ENCODE measurements at regions not wholly inside any gene's neighbourhood (a gene's known extent, or its start where the extent isn't known, plus 50 kb on each side); places are given as distances from the start of the nearest gene placed in this dataset.

DNA sequence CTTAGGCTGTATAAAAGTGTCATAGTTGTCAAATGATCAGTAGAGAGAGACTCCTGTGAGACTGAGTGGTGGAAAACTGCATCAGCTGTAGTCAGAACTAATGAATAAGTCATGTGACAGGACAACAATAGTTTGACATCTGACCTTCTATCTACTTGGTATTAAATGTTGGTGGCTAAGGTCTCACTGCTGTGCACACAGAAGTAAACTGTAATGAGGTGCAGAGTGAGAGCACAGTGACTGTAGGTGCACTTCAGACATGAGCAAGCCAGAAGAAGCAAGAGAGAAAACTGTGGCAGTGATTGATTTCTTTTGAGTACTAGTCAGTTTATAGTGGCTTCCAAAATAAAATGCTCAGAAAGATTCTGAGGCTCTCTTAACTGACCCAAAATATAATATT is 803.6 kb downstream of the RAPGEF2 start:
- ChIA-PET CTCF (no interaction called here), SMC1A (ENCODE audit: uncharacterized antibody, unreplicated experiment) (no interaction called here), POLR2A (no interaction called here), RAD21 (ENCODE audit: unreplicated experiment) (no interaction called here)
- DNase-seq (ENCODE audit: low read depth, low spot score) (no peak), FAIRE-seq (no peak), ATAC-seq (no peak)
- no peak overlapping the region for H3K4me3 ChIP-seq
- no peaks in the 10 kb centered on the region for H3K4me1 ChIP-seq (ENCODE audit: control insufficient read depth, insufficient read depth, low read length)
- intact Hi-C loops (cut with micrococcal nuclease; ENCODE audit: unreplicated experiment), result no loop called here
- H3K9ac ChIP-seq (ENCODE audit: control insufficient read depth, insufficient read depth, low read length), result no peak overlapping the region
- H3K27ac ChIP-seq (ENCODE audit: control insufficient read depth, insufficient read depth), result no peak overlapping the region
- no peaks in the 10 kb centered on the region for H3K27me3 ChIP-seq (replicated peaks in 1 of 2; ENCODE audit: control insufficient read depth in 2 of 2, insufficient read depth in 2 of 2, low read length in 1 of 2)
- in situ Hi-C loops (cut with MboI), result no loop called here
- TF ChIP-seq, protein P1, sequence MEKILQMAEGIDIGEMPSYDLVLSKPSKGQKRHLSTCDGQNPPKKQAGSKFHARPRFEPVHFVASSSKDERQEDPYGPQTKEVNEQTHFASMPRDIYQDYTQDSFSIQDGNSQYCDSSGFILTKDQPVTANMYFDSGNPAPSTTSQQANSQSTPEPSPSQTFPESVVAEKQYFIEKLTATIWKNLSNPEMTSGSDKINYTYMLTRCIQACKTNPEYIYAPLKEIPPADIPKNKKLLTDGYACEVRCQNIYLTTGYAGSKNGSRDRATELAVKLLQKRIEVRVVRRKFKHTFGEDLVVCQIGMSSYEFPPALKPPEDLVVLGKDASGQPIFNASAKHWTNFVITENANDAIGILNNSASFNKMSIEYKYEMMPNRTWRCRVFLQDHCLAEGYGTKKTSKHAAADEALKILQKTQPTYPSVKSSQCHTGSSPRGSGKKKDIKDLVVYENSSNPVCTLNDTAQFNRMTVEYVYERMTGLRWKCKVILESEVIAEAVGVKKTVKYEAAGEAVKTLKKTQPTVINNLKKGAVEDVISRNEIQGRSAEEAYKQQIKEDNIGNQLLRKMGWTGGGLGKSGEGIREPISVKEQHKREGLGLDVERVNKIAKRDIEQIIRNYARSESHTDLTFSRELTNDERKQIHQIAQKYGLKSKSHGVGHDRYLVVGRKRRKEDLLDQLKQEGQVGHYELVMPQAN (conservative IDR thresholded peaks at IDR 0.05), result no peak
- TF ChIP-seq STAT1 (conservative IDR thresholded peaks at IDR 0.05), result no peak
- TF ChIP-seq SMARCA5 (IDR thresholded peaks at IDR 0.05), result no peak
- TF ChIP-seq BMI1 (IDR thresholded peaks at IDR 0.05; ENCODE audit: borderline replicate concordance), result no peak
- no peak for TF ChIP-seq JUND (IDR thresholded peaks at IDR 0.05; ENCODE audit: low read depth, low read length)
- TF ChIP-seq CREM (IDR thresholded peaks at IDR 0.05; ENCODE audit: low read depth), result no peak
- no peak for TF ChIP-seq ZBED1 (IDR thresholded peaks at IDR 0.05; ENCODE audit: borderline replicate concordance)
- TF ChIP-seq, protein P2, sequence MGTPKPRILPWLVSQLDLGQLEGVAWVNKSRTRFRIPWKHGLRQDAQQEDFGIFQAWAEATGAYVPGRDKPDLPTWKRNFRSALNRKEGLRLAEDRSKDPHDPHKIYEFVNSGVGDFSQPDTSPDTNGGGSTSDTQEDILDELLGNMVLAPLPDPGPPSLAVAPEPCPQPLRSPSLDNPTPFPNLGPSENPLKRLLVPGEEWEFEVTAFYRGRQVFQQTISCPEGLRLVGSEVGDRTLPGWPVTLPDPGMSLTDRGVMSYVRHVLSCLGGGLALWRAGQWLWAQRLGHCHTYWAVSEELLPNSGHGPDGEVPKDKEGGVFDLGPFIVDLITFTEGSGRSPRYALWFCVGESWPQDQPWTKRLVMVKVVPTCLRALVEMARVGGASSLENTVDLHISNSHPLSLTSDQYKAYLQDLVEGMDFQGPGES (IDR thresholded peaks at IDR 0.05), result no peak
- BruUV-seq (replicated peaks), result no TSS peak
- H2AFZ ChIP-seq (ENCODE audit: control insufficient read depth, low read depth, low read length), result no peak overlapping the region
- H3K36me3 ChIP-seq (ENCODE audit: control insufficient read depth in 2 of 2, insufficient read depth in 2 of 2, low read length in 1 of 2), result no peaks in the 10 kb centered on the region
- H3K9me3 ChIP-seq (replicated peaks; ENCODE audit: control insufficient read depth, insufficient read depth, low read length), result no peaks in the 10 kb centered on the region
- H3K79me2 ChIP-seq (ENCODE audit: control insufficient read depth, insufficient read depth, low read length), result no peaks in the 10 kb centered on the region
- H3K4me2 ChIP-seq (ENCODE audit: control insufficient read depth, insufficient read depth), result no peak overlapping the region
- H4K20me1 ChIP-seq (ENCODE audit: control insufficient read depth, insufficient read depth), result no peaks in the 10 kb centered on the region
